ENCODE measurements at regions not wholly inside any gene's neighbourhood (a gene's known extent, or its start where the extent isn't known, plus 50 kb on each side); places are given as distances from the start of the nearest gene placed in this dataset.

GRCh38 chr18:60249388-60249787 lies 123.2 kb downstream of the MC4R start:
- no peaks in the 10 kb centered on the region for H4K20me1 ChIP-seq (ENCODE audit: control insufficient read depth, insufficient read depth)
- RAD21 ChIA-PET (ENCODE audit: unreplicated experiment) = no interaction called here
- FAIRE-seq (no peak), ATAC-seq (no peak), DNase-seq (ENCODE audit: low read depth, low spot score) (no peak)
- H3K4me1 ChIP-seq (ENCODE audit: control insufficient read depth, insufficient read depth, low read length) = peaks cover 9% of the 10 kb centered on the region; the same call in 1 of the 2 replicates
- no peaks in the 10 kb centered on the region for H3K36me3 ChIP-seq (ENCODE audit: control insufficient read depth in 2 of 2, insufficient read depth in 2 of 2, low read length in 1 of 2)
- H3K79me2 ChIP-seq (ENCODE audit: control insufficient read depth, insufficient read depth, low read length) = no peaks in the 10 kb centered on the region
- BruUV-seq (replicated peaks) = no TSS peak
- in situ Hi-C loops (cut with MboI) (no loop called here), intact Hi-C loops (cut with micrococcal nuclease; ENCODE audit: unreplicated experiment) (no loop called here)
- H2AFZ ChIP-seq (ENCODE audit: control insufficient read depth, low read depth, low read length) = no peak overlapping the region
- POLR2A ChIA-PET = no interaction called here
- SMC1A ChIA-PET (ENCODE audit: uncharacterized antibody, unreplicated experiment) = no interaction called here
- CTCF ChIA-PET = no interaction called here
- no peaks in the 10 kb centered on the region; a peak in 1 of 4 replicates for H3K27me3 ChIP-seq (replicated peaks in 1 of 2; ENCODE audit: control insufficient read depth in 2 of 2, insufficient read depth in 2 of 2, low read length in 1 of 2)
- H3K4me3 ChIP-seq = no peak overlapping the region
- H3K4me2 ChIP-seq (ENCODE audit: control insufficient read depth, insufficient read depth) = no peak overlapping the region
- H3K27ac ChIP-seq (ENCODE audit: control insufficient read depth, insufficient read depth) = no peak overlapping the region
- H3K9me3 ChIP-seq (replicated peaks; ENCODE audit: control insufficient read depth, insufficient read depth, low read length) = no peaks in the 10 kb centered on the region; the same call in 2 of the 3 replicates
- WGBS (ENCODE audit: insufficient coverage, insufficient replicate concordance, low lambda C conversion rate, missing lambda C conversion rate) = 68% methylated on average over 8 of the region's 8 CpGs
- H3K9ac ChIP-seq (ENCODE audit: control insufficient read depth, insufficient read depth, low read length) = no peak overlapping the region
- TF ChIP-seq FOXM1 (IDR thresholded peaks at IDR 0.05; ENCODE audit: low read depth, low read length) (no peak), CUX1 (IDR thresholded peaks at IDR 0.05; ENCODE audit: insufficient replicate concordance, low read depth, low read length) (no peak), ZNF217 (IDR thresholded peaks at IDR 0.05) (no peak), MAX (IDR thresholded peaks at IDR 0.05; ENCODE audit: low read depth, low read length) (no peak), ZBTB11 (CRISPR knock-in tag; IDR thresholded peaks at IDR 0.05) (no peak), BRCA1 (IDR thresholded peaks at IDR 0.05; ENCODE audit: low read depth, low read length) (no peak), YBX1 (IDR thresholded peaks at IDR 0.05) (no peak), TCF12 (IDR thresholded peaks at IDR 0.05; ENCODE audit: low read depth, low read length) (no peak), SUPT20H (IDR thresholded peaks at IDR 0.05; ENCODE audit: borderline replicate concordance, control insufficient read depth, low read depth, low read length) (no peak), CREB1 (IDR thresholded peaks at IDR 0.05; ENCODE audit: low read depth) (no peak), KLF5 (IDR thresholded peaks at IDR 0.05; ENCODE audit: partially characterized antibody) (no peak), ATF7 (IDR thresholded peaks at IDR 0.05; ENCODE audit: low read depth) (no peak), MLLT1 (IDR thresholded peaks at IDR 0.05) (no peak)

Data from GM12878 (cell line).